Mesenchymal stem cell (in vitro differentiated cells and primary cell): ENCODE measurements at regions not wholly inside any gene's neighbourhood (a gene's known extent, or its start where the extent isn't known, plus 50 kb on each side); places are given as distances from the start of the nearest gene placed in this dataset.

ENCODE experiments used
- DNase-seq: peaks from one replicate; pipeline ENCODE4 v3.0.0-alpha.2; 2013
- H2AFZ ChIP-seq: one replicate; pipeline ENCODE4 v1.6.1; 2013; ENCODE audit warnings: low read depth, mild to moderate bottlenecking, control low read depth, inconsistent platforms, low read length, moderate library complexity
- H2AK5ac ChIP-seq: 2 replicates; pipeline ENCODE4 v1.6.1; 2013; ENCODE audit warnings: low read length, moderate library complexity, mild to moderate bottlenecking, inconsistent platforms; ENCODE audit not compliant: severe bottlenecking
- H2BK120ac ChIP-seq: one replicate; pipeline ENCODE4 v1.6.1; 2013; ENCODE audit warnings: low read depth, mild to moderate bottlenecking, inconsistent platforms, low read length, moderate library complexity
- H2BK12ac ChIP-seq, 2 experiments: one replicate each; pipeline ENCODE4 v1.6.1; 2013; ENCODE audit warnings: inconsistent platforms in 2 of 2, low read length in 2 of 2, mild to moderate bottlenecking in 2 of 2, moderate library complexity in 2 of 2, control low read depth in 1 of 2
- H2BK15ac ChIP-seq: one replicate; pipeline ENCODE4 v1.6.1; 2013; ENCODE audit warnings: mild to moderate bottlenecking, low read depth, inconsistent platforms; ENCODE audit not compliant: poor library complexity, severe bottlenecking
- H2BK5ac ChIP-seq: 2 replicates; pipeline ENCODE4 v1.6.1; 2013; ENCODE audit warnings: low read depth, mild to moderate bottlenecking, low read length, control low read depth, inconsistent platforms; ENCODE audit not compliant: poor library complexity, severe bottlenecking
- H3K14ac ChIP-seq, 2 experiments: one replicate each; pipeline ENCODE4 v1.6.1; 2013; ENCODE audit warnings: inconsistent platforms in 2 of 2, low read length in 2 of 2, control low read depth in 1 of 2, mild to moderate bottlenecking in 1 of 2, moderate library complexity in 1 of 2
- H3K18ac ChIP-seq, 2 experiments: one replicate each; pipeline ENCODE4 v1.6.1; 2013; ENCODE audit warnings: inconsistent platforms in 2 of 2, low read length in 2 of 2, control low read depth in 1 of 2, low read depth in 1 of 2, mild to moderate bottlenecking in 1 of 2
- H3K23ac ChIP-seq, 2 experiments: one replicate each; pipeline ENCODE4 v1.6.1; 2013; ENCODE audit warnings: inconsistent platforms in 2 of 2, low read length in 2 of 2, mild to moderate bottlenecking in 2 of 2, moderate library complexity in 2 of 2, control low read depth in 1 of 2
- H3K27ac ChIP-seq: 2 replicates; pipeline ENCODE4 v1.5.1; 2013; ENCODE audit warnings: mild to moderate bottlenecking, moderate library complexity, low read length, control low read depth, inconsistent platforms; ENCODE audit not compliant: poor library complexity, severe bottlenecking
- H3K27me3 ChIP-seq, 2 experiments: 2 replicates each; pipeline versions ENCODE4 v1.6.1 to v1.7.0; 2013; ENCODE audit warnings: low read length in 2 of 2, mild to moderate bottlenecking in 2 of 2, moderate library complexity in 2 of 2, control low read depth in 1 of 2, inconsistent platforms in 1 of 2; ENCODE audit not compliant: control insufficient read depth in 1 of 2, insufficient read depth in 1 of 2
- H3K36me3 ChIP-seq, 2 experiments: 2 replicates each; pipeline versions ENCODE4 v1.6.1 to v1.7.0; 2013; ENCODE audit warnings: low read length in 2 of 2, control low read depth in 1 of 2, inconsistent platforms in 1 of 2, low read depth in 1 of 2, mild to moderate bottlenecking in 1 of 2; ENCODE audit not compliant: insufficient read depth in 2 of 2, control insufficient read depth in 1 of 2
- H3K4ac ChIP-seq, 2 experiments: one replicate each; pipeline ENCODE4 v1.6.1; 2013; ENCODE audit warnings: inconsistent platforms in 2 of 2, low read length in 2 of 2, mild to moderate bottlenecking in 2 of 2, moderate library complexity in 2 of 2, control low read depth in 1 of 2, low read depth in 1 of 2
- H3K4me1 ChIP-seq: 2 replicates; pipeline ENCODE4 v1.6.1; 2013; ENCODE audit warnings: low read depth, low read length, control low read depth; ENCODE audit not compliant: control insufficient read depth, insufficient read depth
- H3K4me2 ChIP-seq: 2 replicates; pipeline ENCODE4 v1.6.1; 2013; ENCODE audit warnings: low read length, mild to moderate bottlenecking, inconsistent platforms; ENCODE audit not compliant: poor library complexity, severe bottlenecking
- H3K4me3 ChIP-seq, 2 experiments: 2 replicates each; pipeline versions ENCODE4 v1.5.1 to v1.7.0; 2013; ENCODE audit warnings: low read length in 2 of 2, mild to moderate bottlenecking in 2 of 2, control low read depth in 1 of 2, low read depth in 1 of 2; ENCODE audit not compliant: insufficient read depth in 1 of 2
- H3K79me1 ChIP-seq: replicated peaks from 2 replicates; pipeline ENCODE4 v1.6.1; 2013; ENCODE audit warnings: mild to moderate bottlenecking, control low read depth, low read length, inconsistent platforms; ENCODE audit not compliant: poor library complexity, severe bottlenecking
- H3K9ac ChIP-seq: 2 replicates; pipeline ENCODE4 v1.7.0; 2013; ENCODE audit warnings: mild to moderate bottlenecking, low read length, moderate library complexity
- H3K9me3 ChIP-seq: 2 replicates; pipeline ENCODE4 v1.7.0; 2013; ENCODE audit warnings: mild to moderate bottlenecking, low read length; ENCODE audit not compliant: control insufficient read depth
- H4K8ac ChIP-seq: one replicate; pipeline ENCODE4 v1.6.1; 2013; ENCODE audit warnings: inconsistent platforms, mild to moderate bottlenecking, low read length, moderate library complexity
- H4K91ac ChIP-seq: one replicate; pipeline ENCODE4 v1.6.1; 2013; ENCODE audit warnings: mild to moderate bottlenecking, low read length, inconsistent platforms
- WGBS: methylation state at CpG from one replicate; pipeline ENCODE4 v1.1.7; 2013; ENCODE audit warnings: mixed read lengths; 5-methylcytosine and 5-hydroxymethylcytosine counted together

- no peak overlapping the region for H3K23ac ChIP-seq
- no peak overlapping the region for H4K8ac ChIP-seq
- no peaks in the 10 kb centered on the region for H3K79me1 ChIP-seq
- no peak overlapping the region for H2AK5ac ChIP-seq
- H2AFZ ChIP-seq: no peak overlapping the region
- no peak overlapping the region for H3K18ac ChIP-seq
- no peak overlapping the region for H3K4me2 ChIP-seq
- no peak overlapping the region for H4K91ac ChIP-seq
- H3K9ac ChIP-seq: no peak overlapping the region
- no peak overlapping the region for H2BK15ac ChIP-seq
- no peak overlapping the region for H2BK120ac ChIP-seq
- no peaks in the 10 kb centered on the region for H3K9me3 ChIP-seq
- H2BK12ac ChIP-seq: no peak overlapping the region
- DNase-seq: no peak
- H3K14ac ChIP-seq: no peak overlapping the region
- no peak overlapping the region for H3K4ac ChIP-seq
- H3K36me3 ChIP-seq: no peaks in the 10 kb centered on the region
- 98% methylated on average over 3 of the region's 3 CpGs for WGBS
- no peak overlapping the region for H3K4me3 ChIP-seq
- no peaks in the 10 kb centered on the region for H3K27me3 ChIP-seq
- H3K4me1 ChIP-seq: no peaks in the 10 kb centered on the region
- H3K27ac ChIP-seq: no peak overlapping the region
- H2BK5ac ChIP-seq: no peak overlapping the region
Measured at GRCh38 chr3:176896165-176896564, 301.1 kb downstream of the TBL1XR1 start.

DNA sequence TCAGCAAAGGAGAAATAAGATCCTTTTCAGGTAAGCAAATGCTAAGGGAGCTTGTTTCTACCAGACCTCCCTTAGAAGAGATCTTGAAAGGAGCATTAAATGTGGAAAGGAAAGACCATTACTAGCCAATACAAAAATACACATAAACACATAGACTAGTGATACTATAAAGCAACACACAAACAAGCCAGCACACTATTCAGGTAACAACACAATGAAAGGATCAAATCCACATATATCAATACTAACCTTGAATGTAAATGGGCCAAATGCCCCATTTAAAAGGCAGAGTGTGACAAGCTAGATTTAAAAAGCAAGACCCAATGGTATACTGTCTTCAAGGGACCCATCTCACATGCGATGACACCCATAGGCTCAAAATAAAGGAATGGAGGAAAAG is 317.6 kb downstream of the TBL1XR1 start:
- Histone ChIP-seq H3K9ac (no peak overlapping the region), H2AFZ (no peak overlapping the region), H2AK5ac (no peak overlapping the region), H3K14ac (no peak overlapping the region), H3K4ac (no peak overlapping the region), H3K79me1 (no peaks in the 10 kb centered on the region), H3K27ac (no peak overlapping the region), H4K8ac (no peak overlapping the region), H3K9me3 (peaks cover 35% of the 10 kb centered on the region), H3K27me3 (no peaks in the 10 kb centered on the region), H2BK12ac (no peak overlapping the region), H3K4me2 (no peak overlapping the region), H3K23ac (no peak overlapping the region), H4K91ac (no peak overlapping the region), H2BK15ac (no peak overlapping the region), H2BK5ac (no peak overlapping the region), H3K18ac (no peak overlapping the region), H3K4me3 (no peak overlapping the region), H3K36me3 (no peaks in the 10 kb centered on the region), H3K4me1 (no peaks in the 10 kb centered on the region), H2BK120ac (no peak overlapping the region)
- whole genome bisulfite sequencing: no CpG with 5 or more reads among the region's 1 CpG
- no peak for DNase-seq

DNA sequence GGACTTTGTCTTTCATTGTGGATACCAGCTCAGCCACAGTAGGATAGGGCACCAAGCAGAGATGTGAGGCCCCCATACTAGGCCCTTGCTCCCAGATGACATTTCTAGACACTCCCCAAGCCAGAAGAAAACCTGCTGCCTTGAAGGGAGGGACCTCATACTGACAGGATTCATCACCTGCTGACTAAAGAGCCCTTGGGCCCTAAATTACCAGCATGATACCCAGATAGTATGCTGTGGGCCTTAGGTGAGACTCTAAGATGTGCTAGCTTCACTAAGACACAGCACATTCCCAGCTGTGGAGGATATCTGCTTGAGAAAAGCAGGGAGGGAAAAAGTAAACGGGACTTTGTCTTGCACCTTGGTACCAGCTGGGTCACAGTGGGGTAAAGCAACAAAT is 324.0 kb downstream of the TBL1XR1 start:
- H4K8ac ChIP-seq: no peak overlapping the region
- 100% methylated on average over 1 of the region's 1 CpG for WGBS
- no peak overlapping the region for H3K9ac ChIP-seq
- H3K18ac ChIP-seq: no peak overlapping the region
- H2AFZ ChIP-seq: no peak overlapping the region
- no peaks in the 10 kb centered on the region for H3K36me3 ChIP-seq
- H3K4me1 ChIP-seq: no peaks in the 10 kb centered on the region
- no peak overlapping the region for H3K4ac ChIP-seq
- H4K91ac ChIP-seq: no peak overlapping the region
- H3K79me1 ChIP-seq: no peaks in the 10 kb centered on the region
- H2BK5ac ChIP-seq: no peak overlapping the region
- H3K9me3 ChIP-seq: peaks cover 11% of the 10 kb centered on the region
- no peak overlapping the region for H2BK15ac ChIP-seq
- no peaks in the 10 kb centered on the region for H3K27me3 ChIP-seq
- DNase-seq: no peak
- no peak overlapping the region for H3K14ac ChIP-seq
- H3K27ac ChIP-seq: no peak overlapping the region
- no peak overlapping the region for H2BK12ac ChIP-seq
- no peak overlapping the region for H2AK5ac ChIP-seq
- no peak overlapping the region for H3K23ac ChIP-seq
- no peak overlapping the region for H3K4me3 ChIP-seq
- no peak overlapping the region for H2BK120ac ChIP-seq
- H3K4me2 ChIP-seq: no peak overlapping the region

DNA sequence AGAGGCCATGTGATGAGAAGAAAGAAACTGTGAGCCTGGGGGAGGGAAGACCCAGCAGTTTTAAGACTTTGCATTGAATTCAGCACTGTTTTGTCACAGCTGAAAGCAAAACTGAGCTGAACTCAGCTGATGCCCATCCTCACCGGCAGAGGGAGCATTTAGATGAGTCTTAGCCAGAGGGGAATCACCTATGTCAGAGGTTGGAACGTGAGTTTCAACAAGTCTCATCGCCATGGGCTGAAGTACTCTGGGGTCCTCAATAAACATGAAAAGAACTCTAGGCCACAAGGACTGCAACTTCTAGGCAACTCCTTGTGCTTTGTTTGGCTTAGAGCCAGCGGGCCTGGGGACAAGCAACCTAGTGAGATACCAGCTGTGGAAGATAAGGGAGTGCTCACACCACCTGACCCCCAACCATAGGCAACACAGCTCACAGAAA is 324.5 kb downstream of the TBL1XR1 start:
- H3K4me2 ChIP-seq: no peak overlapping the region
- H3K4ac ChIP-seq: no peak overlapping the region
- H3K14ac ChIP-seq: no peak overlapping the region
- H3K18ac ChIP-seq: no peak overlapping the region
- H2AFZ ChIP-seq: no peak overlapping the region
- peaks cover 8% of the 10 kb centered on the region for H3K9me3 ChIP-seq
- H3K79me1 ChIP-seq: no peaks in the 10 kb centered on the region
- no peak overlapping the region for H2BK15ac ChIP-seq
- no peak overlapping the region for H2AK5ac ChIP-seq
- H2BK120ac ChIP-seq: no peak overlapping the region
- WGBS: 13% methylated on average over 4 of the region's 4 CpGs
- peak; percentile 55 for DNase-seq
- no peaks in the 10 kb centered on the region for H3K27me3 ChIP-seq
- H3K9ac ChIP-seq: no peak overlapping the region
- no peak overlapping the region for H4K91ac ChIP-seq
- H2BK5ac ChIP-seq: no peak overlapping the region
- no peak overlapping the region for H3K27ac ChIP-seq
- H4K8ac ChIP-seq: no peak overlapping the region
- H3K23ac ChIP-seq: no peak overlapping the region
- peak overlapping the region in 1 of 2 experiments; percentile 1 for H2BK12ac ChIP-seq
- H3K36me3 ChIP-seq: no peaks in the 10 kb centered on the region
- H3K4me1 ChIP-seq: no peaks in the 10 kb centered on the region
- H3K4me3 ChIP-seq: no peak overlapping the region
